HG03378 (cell line): ENCODE measurements at regions not wholly inside any gene's neighbourhood (a gene's known extent, or its start where the extent isn't known, plus 50 kb on each side); places are given as distances from the start of the nearest gene placed in this dataset.

Experiments used
- ATAC-seq: cut with Tn5 transposase; IDR thresholded peaks from one replicate; pipeline ENCODE4 v1.9.1; 2021; ENCODE audit warnings: mild to moderate bottlenecking, moderate library complexity; ENCODE audit not compliant: unreplicated experiment

DNA sequence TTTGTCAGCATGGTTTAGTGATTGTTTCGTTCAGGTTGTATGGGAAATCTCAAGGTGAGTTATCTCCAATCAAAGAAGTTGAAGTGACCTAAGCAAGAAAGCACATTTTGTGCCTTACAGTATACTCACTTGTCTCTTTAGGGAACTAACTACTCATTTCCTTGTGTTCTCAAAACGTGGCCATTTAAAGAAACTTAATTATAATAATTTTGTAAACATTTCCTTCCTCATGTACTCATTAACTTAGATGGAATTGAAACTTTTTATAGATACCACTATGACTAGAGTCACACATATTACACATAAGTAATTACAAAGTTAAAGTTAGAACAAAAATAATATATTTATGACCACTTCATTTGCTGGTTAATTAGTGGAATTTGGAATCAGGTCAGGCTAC, 552.6 kb downstream of the MRPL39 start:
- ATAC-seq: peak; percentile 68

DNA sequence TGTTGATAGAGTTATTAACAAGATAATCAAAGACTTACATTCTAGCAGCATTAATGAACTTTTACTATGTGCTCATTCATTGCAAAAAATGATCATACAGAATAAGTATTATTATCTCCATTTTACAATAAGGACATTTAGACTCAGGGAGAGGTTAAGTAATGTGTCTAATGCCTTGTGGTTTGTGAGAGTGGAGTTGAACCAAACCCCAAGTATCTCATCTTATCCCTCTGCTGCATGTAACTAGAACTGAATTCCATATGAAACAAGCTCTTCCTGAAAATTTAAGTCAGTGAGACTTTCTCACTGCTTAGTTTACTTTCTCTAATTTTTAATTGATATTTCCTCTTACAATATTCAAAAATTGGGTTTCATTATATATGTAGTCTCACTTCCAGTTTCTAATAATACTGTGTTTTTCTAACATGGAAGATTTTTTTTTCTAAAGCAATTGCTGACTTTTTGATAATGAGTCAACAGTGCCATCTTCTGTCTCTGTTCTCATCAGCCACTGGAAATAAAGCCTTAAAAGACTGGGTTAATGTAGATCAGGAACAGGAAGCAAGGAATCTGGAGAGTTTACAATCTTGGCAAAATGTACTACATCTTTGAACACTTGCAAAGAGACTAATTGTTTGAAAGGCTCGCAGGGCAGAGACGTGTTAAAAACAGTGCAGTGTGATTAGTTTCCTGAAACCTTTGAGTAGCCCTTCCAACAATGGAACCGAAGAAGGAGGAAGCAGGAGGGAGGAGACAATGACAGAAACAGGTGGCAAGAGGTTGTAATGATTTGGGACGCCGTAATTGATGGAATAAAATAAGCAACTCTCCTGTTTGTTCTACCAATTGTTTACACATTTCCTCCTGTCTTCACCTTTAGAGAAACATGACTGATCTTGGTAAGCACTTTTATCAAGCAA, 567.6 kb downstream of the MRPL39 start:
- ATAC-seq: peak; percentile 93

DNA sequence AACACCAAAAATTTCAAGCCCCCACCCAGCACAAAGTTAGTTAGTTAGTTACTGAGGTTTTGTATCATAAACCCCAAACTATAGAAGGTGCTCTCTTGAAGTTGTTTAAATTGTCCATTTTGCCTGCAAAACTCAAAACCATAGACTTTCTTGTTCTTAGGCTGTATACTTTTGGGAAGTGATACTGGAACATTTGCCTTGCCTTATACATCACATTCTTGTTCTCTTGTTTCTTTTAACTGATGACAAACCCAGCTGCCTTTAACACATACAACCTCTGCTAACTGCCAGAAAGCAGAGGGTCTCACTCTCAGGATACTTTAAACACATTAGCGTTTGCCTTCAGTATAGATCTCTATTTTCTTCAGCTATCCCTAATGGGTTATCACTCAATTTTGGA, 570.5 kb downstream of the MRPL39 start:
- no peak for ATAC-seq

DNA sequence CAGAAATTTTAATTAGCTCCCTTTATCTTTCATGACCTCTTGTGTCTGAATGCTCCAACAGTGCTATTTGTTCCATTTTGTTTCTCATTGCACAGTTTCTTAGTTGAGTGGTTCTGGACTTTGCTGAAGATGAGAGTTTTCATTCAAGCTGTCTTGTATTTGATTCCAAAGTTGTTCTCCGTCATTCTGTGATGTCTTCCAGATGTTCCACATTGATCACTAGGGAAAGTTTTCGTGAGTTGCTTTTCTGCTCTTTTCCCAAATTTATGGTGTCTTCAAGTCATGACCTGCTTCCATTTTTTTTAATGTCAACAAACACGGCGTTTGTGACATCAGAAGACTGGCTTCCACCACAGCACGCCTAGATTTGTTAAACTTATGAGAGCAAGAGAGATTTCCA, 575.5 kb downstream of the MRPL39 start:
- no peak for ATAC-seq

DNA sequence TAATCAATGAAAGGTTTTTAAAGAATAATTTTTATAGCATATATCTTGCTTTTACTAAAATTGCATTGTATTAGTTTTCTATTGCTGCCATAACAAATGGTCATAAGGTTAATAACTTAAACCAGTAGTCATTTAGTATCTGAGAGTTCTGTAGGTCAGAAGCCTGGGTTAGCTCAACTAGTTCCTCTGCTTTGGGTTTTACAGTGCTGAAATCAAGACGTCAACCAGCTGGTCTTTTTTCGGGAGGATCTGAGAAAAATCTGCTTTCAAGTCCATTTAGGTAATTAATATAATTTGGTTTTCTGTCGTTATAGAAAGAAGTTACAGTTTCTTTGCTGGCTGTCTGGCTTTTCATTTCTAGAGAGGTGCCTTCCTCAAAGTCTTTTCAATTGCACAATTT, 577.7 kb downstream of the MRPL39 start:
- ATAC-seq: no peak

DNA sequence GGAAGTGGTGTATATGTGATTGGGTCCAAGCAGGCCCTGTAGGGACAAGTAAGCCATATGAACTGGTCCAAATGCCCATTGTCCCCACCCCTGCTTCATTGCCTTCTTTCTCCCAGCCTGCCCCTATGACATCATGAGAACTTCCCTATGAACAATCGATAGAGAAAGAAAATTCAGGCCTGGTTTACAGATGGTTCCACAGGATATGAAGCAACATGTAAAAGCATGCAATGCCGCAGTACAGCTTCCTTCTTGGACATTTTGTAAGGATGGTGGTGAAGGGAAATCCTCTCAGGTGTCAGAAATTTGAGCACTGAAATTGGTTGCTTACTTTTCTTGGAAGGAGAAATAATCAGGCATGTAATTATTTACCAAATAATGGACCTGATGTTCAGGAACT, 581.7 kb downstream of the MRPL39 start:
- no peak for ATAC-seq

DNA sequence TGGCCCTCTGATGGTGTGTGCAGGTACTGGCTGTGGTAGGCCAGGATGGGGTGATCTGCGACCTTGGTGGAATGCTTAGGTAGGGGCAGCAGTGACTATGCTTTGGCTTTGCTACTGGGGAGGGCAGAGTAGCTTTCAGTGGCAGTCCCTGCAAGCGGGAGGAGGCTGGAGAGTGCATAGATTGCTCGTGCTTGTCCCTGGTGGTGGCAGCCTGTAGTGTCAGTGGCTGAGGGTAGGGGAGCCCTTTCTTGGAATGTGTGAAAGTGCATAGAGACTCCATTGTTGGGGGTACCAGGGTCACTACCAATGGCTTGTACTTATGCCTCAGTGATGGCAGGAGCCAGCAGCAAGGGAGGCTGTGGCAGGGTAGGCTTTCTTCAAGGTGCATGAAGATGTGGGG, 582.6 kb downstream of the MRPL39 start:
- ATAC-seq: no peak

DNA sequence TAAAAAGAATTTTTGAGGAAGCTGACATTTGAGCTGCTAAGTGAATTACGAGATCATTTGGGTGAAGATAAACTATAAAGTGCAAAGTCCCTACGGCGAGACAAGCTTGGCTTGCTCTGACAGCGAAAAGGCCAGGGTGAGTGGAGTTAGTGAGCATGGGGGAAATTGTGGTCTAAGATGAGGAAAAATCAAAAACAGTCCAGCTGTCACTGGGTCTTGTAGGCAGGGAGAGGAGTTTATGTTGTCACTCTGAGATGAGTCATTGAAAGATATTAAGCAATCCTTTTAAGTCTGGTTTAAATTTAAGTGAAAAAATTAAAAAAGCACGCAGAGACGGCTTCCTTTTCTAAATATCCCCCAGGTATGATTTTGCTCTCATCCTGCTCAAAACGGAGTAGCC, 601.9 kb downstream of the MRPL39 start:
- ATAC-seq: no peak

DNA sequence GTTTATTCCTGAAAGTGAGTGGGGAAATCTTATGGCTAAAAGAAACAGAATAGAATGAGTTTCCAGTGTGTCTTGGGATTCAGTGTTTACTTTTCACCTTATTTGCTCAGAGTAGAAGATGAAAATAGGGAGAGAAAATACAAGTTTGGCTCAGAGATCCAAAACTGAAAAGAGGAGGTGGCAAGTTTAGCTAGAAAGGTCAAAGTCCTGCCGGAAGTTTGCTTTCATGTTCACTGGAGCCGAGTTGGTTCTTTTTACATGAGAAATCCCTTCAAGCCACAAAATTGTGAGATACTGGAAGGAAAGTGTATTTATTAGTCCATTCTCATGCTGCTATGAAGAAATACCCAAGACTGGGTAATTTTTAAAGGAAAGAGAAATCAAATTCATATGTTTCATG, 604.6 kb downstream of the MRPL39 start:
- ATAC-seq: no peak

DNA sequence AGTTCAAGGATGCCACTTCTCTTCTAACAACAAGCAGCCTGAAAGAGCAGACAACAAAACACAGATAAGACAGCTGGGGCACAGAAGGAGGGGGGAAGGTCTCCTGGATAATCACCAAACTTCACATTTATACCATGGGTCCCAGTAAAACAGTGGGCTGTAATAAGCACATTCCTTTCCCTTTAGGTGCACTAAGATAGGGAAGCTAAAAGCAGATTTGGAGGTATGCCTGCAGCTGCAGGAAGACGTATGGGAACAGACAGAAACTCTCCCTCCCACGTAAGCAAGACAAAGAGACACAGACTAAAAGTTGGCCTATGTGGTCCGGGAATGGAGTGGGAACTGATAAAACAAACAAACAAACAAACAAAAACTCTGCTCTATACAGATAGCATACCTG, 612.1 kb downstream of the MRPL39 start:
- ATAC-seq: no peak

DNA sequence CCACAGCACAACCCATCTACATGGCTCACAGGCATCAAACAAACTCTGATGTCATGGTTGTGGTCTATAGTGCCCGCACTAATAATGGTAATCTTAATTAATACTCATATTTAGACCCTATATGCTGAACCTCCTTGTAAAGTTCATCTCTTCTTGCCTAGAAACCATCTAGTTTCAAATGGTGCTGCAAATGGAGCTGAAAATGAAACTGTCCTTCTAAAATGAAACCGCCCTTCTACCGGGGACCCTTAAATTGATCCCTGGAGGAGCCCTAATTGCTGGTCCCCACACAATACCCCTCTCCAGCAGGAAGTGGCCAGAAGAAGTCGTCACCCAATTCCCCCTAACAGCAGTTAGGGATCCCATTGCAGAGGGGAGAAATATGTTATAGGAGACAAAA, 612.6 kb downstream of the MRPL39 start:
- no peak for ATAC-seq

DNA sequence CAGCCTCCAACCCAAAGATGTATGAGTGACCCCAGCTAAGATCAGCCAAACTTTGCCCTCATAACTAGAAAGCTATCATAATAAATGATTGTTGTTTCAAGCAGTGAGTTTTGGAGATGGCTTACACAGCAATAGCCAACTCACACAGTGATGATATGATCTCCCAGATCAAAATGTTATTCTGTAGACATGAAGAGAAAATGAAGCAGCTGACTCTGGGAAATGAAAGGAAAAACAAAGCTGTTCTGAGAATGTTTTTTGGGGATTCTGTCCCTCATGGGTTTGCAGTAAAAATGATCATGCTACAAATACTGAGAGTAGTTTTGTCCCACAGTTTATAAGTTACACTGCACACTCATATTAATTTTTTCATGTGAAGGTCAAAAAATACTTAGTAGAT, 617.8 kb downstream of the MRPL39 start:
- ATAC-seq: no peak

DNA sequence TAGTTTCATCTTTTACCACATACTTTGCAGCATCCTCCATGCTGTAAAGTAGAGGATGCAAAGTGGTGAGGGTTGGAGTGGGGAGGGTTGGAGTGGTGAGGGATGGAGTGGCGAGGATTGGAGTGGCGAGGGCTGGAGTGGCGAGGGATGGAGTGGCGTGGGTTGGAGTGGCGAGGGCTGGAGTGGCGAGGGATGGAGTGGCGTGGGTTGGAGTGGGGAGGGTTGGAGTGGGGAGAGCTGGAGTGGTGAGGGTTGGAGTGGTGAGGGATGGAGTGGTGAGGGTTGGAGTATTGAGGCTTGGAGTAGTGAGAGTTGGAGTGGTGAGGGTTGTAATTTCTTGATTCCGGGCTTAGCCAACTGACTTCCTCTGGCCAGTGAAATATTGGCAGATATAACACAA, 618.3 kb downstream of the MRPL39 start:
- no peak for ATAC-seq

DNA sequence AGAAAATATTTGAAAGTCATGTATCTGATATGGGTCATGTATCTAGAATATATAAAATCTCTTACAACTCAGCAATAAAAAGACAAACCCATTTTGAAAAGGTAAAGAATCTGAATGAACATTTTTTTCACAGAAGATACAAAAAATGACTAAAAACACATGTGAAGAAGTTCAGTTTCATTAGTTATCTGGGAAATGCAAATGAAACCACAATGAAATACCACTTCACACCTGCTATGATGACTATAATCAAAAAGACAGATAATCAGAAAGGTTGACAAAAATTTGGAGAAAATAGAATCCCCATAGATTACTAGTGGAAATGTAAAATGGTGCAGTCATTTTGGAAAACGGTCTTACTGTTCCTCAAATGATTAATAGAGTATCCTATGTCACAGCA, 631.0 kb downstream of the MRPL39 start:
- ATAC-seq: peak; percentile 70

DNA sequence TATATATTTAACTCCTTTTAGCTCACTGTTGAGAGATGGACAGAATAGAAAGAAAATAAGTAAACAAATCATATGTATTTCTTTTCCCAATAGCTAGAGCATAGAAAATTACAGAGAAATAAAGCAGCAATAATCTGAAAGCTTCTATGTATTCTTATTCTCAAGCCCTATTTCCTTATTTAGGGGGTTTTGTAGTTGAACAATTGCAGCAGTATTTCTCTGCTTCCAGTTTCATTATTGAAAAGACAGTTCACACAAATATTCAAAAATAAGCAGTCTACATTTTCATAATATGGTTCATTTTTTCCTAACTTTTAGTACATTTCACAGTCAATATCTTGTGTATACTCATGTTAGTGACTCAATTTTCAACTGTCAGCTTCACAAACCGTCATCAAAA, 638.2 kb downstream of the MRPL39 start:
- no peak for ATAC-seq

DNA sequence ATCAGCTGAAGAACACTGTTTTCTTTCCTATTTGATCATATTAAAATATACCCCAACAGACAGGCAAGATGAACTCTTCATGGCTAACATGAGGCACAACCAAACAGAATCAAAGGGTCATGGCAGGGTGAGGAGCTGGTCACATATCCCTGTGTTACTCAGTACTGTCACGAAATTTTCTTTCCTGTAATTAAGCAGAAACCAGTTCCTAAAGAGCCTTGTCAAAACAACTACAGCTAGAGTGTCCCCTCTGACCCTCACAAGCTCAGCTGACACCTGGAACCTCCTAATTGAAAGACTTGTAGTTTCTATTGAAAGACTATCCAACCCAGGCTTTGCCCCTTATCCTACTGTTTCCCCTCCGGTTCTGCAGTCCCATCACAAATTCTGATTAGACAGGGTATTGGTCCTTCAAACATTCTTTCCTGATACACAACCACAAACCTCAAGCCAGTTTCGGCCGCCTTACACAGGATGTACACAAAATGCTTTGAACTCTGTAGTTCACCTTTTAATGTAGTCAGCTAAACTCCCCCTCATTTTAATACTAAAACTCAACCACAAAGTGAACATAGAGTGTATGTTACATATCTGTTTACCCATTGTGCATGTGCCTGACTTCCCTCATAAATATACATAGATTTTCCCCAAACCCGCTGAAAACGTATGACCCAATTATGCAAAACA, 651.9 kb downstream of the MRPL39 start:
- peak; percentile 98 for ATAC-seq

DNA sequence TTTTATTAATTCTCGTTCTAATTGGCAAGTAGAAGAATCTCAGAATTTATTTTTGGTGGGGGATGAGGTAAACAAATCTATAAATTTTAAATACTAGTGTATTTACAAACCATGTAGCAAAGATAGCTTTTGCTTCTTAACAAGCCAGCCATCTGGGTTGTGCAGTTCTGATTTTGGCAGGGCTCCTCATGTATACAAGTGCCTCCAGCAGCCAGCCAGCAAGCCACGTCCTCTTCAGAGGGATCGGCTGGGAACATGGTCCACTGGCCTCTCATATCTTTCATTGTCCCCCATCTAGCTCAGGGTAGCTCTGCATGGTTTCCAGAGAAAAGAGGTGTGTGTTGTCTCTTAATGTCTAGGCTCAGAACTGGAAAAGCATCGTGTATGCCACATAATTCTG, 659.1 kb downstream of the MRPL39 start:
- ATAC-seq: no peak

DNA sequence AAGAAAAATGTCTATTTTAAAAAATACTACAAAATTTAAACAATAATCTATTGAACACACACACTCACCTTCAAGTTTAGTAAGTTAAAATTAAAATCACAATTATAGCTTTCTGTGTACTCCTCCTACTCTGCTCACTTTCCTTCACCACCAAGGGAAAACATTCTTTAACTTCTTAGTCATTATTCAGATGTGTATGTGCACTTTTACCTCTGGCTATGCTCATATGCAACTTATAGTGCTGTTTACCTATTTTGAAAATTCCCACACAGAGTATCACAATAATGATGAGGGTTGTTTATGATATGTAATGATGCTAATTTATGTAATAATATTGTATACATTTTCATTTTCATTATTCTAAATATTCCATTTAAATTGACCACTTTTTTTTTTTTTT, 661.4 kb downstream of the MRPL39 start:
- ATAC-seq: no peak

DNA sequence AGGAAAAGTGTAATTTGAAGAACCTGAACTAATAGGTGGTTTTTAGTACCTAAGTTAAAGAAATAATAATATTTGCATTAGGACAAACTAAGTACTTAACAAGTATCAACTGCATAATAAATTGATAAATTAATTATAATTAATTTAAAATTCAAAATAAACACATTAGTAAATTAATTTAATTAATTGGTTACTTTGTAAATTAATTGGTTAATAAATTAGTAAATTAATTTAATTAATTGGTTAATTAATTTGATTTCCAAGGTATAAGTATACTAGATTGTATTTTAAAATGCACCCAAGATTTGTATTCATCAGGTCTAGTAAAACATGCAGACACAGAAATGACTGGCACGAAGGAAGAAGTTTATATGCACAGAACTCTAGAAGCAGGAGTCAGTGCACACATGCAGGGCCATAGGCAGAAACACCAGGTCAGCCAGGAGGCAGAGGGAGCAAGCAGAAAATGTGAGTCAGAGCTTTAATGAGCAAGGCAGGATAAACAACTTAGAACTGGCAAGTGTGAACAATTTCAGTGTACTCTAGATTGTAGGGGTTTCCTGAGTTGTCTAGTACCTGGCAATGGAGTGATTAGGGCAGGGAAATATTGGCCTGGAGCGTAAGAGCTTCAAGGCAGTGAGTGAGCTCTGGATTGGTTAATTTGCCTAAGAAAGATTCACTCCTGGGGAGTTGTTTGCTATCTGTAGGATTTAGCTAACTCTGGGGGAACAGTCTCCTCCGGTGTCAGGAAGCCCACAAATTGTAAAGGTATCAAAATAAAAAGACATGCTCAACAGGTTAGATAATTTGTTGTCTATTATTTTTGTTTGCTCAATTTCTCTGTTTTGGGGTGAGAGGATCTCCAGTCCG, 665.7 kb downstream of the MRPL39 start:
- ATAC-seq: no peak

DNA sequence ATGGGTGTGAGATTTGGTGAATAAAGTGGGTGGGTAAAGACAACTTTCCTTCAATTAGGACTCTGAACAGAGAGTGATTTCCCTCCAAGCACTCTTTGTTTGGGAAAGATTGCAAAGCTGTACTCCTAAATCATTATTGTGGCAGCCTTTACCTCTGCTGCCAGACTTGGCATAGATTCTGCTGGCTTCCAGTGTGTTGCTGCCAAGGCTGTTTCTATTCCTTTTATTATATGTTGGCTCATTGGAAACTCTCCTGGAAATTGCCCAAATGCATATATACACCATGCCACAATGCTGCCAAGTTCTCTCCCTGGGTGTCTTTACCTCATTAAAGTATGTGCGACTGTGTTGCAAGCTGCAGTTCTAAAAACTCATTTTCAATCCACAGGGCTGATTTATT, 668.0 kb downstream of the MRPL39 start:
- no peak for ATAC-seq

DNA sequence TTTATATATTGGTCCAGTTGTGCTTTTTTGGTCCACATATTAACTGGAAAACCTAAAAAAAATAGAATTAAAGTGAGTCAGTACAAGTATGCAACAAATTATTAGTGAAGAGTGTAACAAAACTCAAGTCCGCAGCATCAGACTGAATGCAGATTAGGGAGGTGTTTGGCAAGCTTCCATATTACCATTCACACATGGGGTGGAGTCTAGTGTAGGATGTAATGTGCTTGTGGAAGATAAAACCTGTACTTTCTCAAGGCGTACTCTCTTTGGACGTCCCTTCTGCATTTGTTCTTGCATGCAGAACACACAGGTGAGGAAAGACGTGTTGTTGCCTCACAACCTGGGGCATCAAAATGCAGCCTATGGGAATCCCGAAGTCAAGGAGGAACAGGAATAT, 668.7 kb downstream of the MRPL39 start:
- no peak for ATAC-seq
